GM23338 (cell line): ENCODE measurements at regions not wholly inside any gene's neighbourhood (a gene's known extent, or its start where the extent isn't known, plus 50 kb on each side); places are given as distances from the start of the nearest gene placed in this dataset.

ENCODE experiments used
- ATAC-seq: fragments of 200-7000 bp; cut with Tn5 transposase; 3 replicates; pipeline ENCODE4 v1.9.1; 2020
- DNase-seq: peaks from one replicate; pipeline ENCODE4 v3.0.0-alpha.2; 2015; ENCODE audit warnings: low spot score
- H2AFZ ChIP-seq: fragments of 200-600 bp; sonication (generic); 2 replicates; pipeline ENCODE4 v1.8.0; 2016; ENCODE audit warnings: antibody characterized with exemption, mild to moderate bottlenecking, moderate library complexity
- H3F3A ChIP-seq: fragments of 200-600 bp; sonication (generic); replicated peaks from 2 replicates; pipeline ENCODE4 v1.8.0; 2017; ENCODE audit warnings: antibody characterized with exemption, mixed run types, low read depth
- H3K27ac ChIP-seq: fragments of 200-600 bp; sonication (generic); 2 replicates; pipeline ENCODE4 v1.6.1; 2016; ENCODE audit warnings: low read depth
- H3K27me3 ChIP-seq: fragments of 200-600 bp; sonication (generic); 2 replicates; pipeline ENCODE4 v1.8.0; 2016; ENCODE audit warnings: mild to moderate bottlenecking, mixed run types, moderate library complexity; ENCODE audit not compliant: insufficient read depth
- H3K36me3 ChIP-seq: fragments of 200-600 bp; sonication (generic); 2 replicates; pipeline ENCODE4 v1.8.0; 2016; ENCODE audit warnings: mild to moderate bottlenecking; ENCODE audit not compliant: insufficient read depth
- H3K4me1 ChIP-seq: fragments of 200-600 bp; sonication (generic); 2 replicates; pipeline ENCODE4 v1.8.0; 2016; ENCODE audit warnings: mild to moderate bottlenecking, moderate library complexity; ENCODE audit not compliant: insufficient read depth
- H3K4me2 ChIP-seq: fragments of 200-600 bp; sonication (generic); 2 replicates; pipeline ENCODE4 v1.7.1; 2017; ENCODE audit warnings: mixed run types
- H3K4me3 ChIP-seq: fragments of 200-600 bp; sonication (generic); 2 replicates; pipeline ENCODE4 v1.6.1; 2016; ENCODE audit warnings: mixed run types
- H3K79me2 ChIP-seq: fragments of 200-600 bp; sonication (generic); replicated peaks from 2 replicates; pipeline ENCODE4 v1.8.0; 2017; ENCODE audit warnings: mild to moderate bottlenecking; ENCODE audit not compliant: insufficient read depth
- H3K9me2 ChIP-seq: fragments of 200-600 bp; sonication (generic); 2 replicates; pipeline ENCODE4 v1.8.0; 2017; ENCODE audit not compliant: insufficient read depth
- H4K20me1 ChIP-seq: fragments of 200-600 bp; sonication (generic); replicated peaks from 2 replicates; pipeline ENCODE4 v1.8.0; 2017; ENCODE audit warnings: mild to moderate bottlenecking; ENCODE audit not compliant: insufficient read depth
- H3K27ac Mint-ChIP-seq: 2 replicates; pipeline ENCODE4 v1.8.0; 2020; ENCODE audit warnings: inconsistent platforms, mild to moderate bottlenecking, moderate library complexity, mixed read lengths
- H3K27me3 Mint-ChIP-seq: 3 replicates; pipeline ENCODE4 v1.8.0; 2022; ENCODE audit warnings: low read depth, mild to moderate bottlenecking, moderate library complexity, mixed read lengths, inconsistent platforms; ENCODE audit not compliant: insufficient read depth, poor library complexity
- H3K36me3 Mint-ChIP-seq: 3 replicates; pipeline ENCODE4 v1.8.0; 2021; ENCODE audit warnings: low read depth, mild to moderate bottlenecking, inconsistent platforms, moderate library complexity, mixed read lengths
- H3K4me1 Mint-ChIP-seq: 3 replicates; pipeline ENCODE4 v1.8.0; 2020; ENCODE audit warnings: mild to moderate bottlenecking, inconsistent platforms, mixed read lengths
- H3K4me3 Mint-ChIP-seq: 3 replicates; pipeline ENCODE4 v1.8.0; 2021; ENCODE audit warnings: moderate library complexity, mild to moderate bottlenecking, inconsistent platforms, mixed read lengths
- H3K9me3 Mint-ChIP-seq: 3 replicates; pipeline ENCODE4 v1.8.0; 2020; ENCODE audit warnings: moderate library complexity, mild to moderate bottlenecking, inconsistent platforms, mixed read lengths
- EZH2phosphoT487 ChIP-seq: fragments of 200-600 bp; sonication (generic); IDR thresholded peaks from one replicate; pipeline ENCODE4 v1.8.1; 2018; ENCODE audit warnings: antibody characterized with exemption; ENCODE audit not compliant: unreplicated experiment
- JUNB ChIP-seq: IDR thresholded peaks from one replicate; pipeline ENCODE4 v1.6.1; 2016; ENCODE audit warnings: antibody characterized with exemption; ENCODE audit not compliant: unreplicated experiment
- NANOG ChIP-seq: IDR thresholded peaks from 2 replicates; pipeline ENCODE4 v1.6.1; 2016; ENCODE audit warnings: antibody characterized with exemption, borderline replicate concordance
- POLR2AphosphoS5 ChIP-seq: IDR thresholded peaks from 2 replicates; pipeline ENCODE4 v1.6.1; 2016; ENCODE audit warnings: antibody characterized with exemption, low read depth
- STAT1 ChIP-seq: IDR thresholded peaks from one replicate; pipeline ENCODE4 v1.6.1; 2016; ENCODE audit warnings: antibody characterized with exemption; ENCODE audit not compliant: unreplicated experiment
- ZNF114 ChIP-seq: fragments of 250-450 bp; sonication (Bioruptor Pico); IDR thresholded peaks from 2 replicates; pipeline ENCODE4 v1.5.0; 2020; ENCODE audit warnings: mild to moderate bottlenecking, moderate library complexity
- ZNF331 ChIP-seq: fragments of 250-450 bp; sonication (Bioruptor Pico); IDR thresholded peaks from 2 replicates; pipeline ENCODE4 v1.5.0; 2020; ENCODE audit warnings: low read depth, mild to moderate bottlenecking, moderate library complexity
- TF ChIP-seq, protein P1 (sequence below): IDR thresholded peaks from one replicate; pipeline ENCODE4 v1.6.1; 2018; ENCODE audit warnings: antibody characterized with exemption; ENCODE audit not compliant: unreplicated experiment
- TF ChIP-seq, protein P2 (sequence below): fragments of 250-450 bp; sonication (Bioruptor Pico); IDR thresholded peaks from 2 replicates; pipeline ENCODE4 v1.5.0; 2020; ENCODE audit warnings: mild to moderate bottlenecking, moderate library complexity

DNA sequence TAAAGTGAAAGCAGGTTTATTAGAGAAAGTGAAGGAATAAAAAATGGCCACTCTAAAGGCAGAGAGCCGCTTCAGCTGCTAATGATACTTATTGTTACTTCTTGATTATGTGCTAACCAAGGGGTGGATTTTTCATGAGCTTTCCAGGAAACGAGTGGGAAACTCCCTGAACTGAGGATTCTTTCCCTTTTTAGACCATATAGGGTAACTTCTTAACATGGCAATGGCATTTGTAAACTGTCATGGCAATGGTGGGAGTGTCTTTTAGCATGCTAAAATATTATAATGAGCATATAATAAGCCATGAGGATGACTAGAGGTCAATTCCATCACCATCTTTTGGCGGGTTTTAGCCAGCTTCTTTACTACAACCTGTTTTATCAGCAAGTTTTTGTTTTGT lies 890.0 kb downstream of the UQCRFS1 start:
- Mint-ChIP-seq H3K36me3 (no peaks in the 10 kb centered on the region), H3K27me3 (peaks cover 6% of the 10 kb centered on the region), H3K9me3 (no peaks in the 10 kb centered on the region), H3K27ac (no peak overlapping the region), H3K4me1 (peaks cover 10% of the 10 kb centered on the region; the same call in 2 of the 3 replicates), H3K4me3 (no peak overlapping the region)
- H3F3A ChIP-seq: no peaks in the 10 kb centered on the region
- no peak for TF ChIP-seq POLR2AphosphoS5
- no peak for TF ChIP-seq EZH2phosphoT487
- no peak for TF ChIP-seq ZNF331 (CRISPR knock-in tag)
- no peak for TF ChIP-seq NANOG
- TF ChIP-seq, protein P1, sequence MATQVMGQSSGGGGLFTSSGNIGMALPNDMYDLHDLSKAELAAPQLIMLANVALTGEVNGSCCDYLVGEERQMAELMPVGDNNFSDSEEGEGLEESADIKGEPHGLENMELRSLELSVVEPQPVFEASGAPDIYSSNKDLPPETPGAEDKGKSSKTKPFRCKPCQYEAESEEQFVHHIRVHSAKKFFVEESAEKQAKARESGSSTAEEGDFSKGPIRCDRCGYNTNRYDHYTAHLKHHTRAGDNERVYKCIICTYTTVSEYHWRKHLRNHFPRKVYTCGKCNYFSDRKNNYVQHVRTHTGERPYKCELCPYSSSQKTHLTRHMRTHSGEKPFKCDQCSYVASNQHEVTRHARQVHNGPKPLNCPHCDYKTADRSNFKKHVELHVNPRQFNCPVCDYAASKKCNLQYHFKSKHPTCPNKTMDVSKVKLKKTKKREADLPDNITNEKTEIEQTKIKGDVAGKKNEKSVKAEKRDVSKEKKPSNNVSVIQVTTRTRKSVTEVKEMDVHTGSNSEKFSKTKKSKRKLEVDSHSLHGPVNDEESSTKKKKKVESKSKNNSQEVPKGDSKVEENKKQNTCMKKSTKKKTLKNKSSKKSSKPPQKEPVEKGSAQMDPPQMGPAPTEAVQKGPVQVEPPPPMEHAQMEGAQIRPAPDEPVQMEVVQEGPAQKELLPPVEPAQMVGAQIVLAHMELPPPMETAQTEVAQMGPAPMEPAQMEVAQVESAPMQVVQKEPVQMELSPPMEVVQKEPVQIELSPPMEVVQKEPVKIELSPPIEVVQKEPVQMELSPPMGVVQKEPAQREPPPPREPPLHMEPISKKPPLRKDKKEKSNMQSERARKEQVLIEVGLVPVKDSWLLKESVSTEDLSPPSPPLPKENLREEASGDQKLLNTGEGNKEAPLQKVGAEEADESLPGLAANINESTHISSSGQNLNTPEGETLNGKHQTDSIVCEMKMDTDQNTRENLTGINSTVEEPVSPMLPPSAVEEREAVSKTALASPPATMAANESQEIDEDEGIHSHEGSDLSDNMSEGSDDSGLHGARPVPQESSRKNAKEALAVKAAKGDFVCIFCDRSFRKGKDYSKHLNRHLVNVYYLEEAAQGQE: no peak
- no peak for TF ChIP-seq ZNF114 (CRISPR knock-in tag)
- TF ChIP-seq, protein P2, sequence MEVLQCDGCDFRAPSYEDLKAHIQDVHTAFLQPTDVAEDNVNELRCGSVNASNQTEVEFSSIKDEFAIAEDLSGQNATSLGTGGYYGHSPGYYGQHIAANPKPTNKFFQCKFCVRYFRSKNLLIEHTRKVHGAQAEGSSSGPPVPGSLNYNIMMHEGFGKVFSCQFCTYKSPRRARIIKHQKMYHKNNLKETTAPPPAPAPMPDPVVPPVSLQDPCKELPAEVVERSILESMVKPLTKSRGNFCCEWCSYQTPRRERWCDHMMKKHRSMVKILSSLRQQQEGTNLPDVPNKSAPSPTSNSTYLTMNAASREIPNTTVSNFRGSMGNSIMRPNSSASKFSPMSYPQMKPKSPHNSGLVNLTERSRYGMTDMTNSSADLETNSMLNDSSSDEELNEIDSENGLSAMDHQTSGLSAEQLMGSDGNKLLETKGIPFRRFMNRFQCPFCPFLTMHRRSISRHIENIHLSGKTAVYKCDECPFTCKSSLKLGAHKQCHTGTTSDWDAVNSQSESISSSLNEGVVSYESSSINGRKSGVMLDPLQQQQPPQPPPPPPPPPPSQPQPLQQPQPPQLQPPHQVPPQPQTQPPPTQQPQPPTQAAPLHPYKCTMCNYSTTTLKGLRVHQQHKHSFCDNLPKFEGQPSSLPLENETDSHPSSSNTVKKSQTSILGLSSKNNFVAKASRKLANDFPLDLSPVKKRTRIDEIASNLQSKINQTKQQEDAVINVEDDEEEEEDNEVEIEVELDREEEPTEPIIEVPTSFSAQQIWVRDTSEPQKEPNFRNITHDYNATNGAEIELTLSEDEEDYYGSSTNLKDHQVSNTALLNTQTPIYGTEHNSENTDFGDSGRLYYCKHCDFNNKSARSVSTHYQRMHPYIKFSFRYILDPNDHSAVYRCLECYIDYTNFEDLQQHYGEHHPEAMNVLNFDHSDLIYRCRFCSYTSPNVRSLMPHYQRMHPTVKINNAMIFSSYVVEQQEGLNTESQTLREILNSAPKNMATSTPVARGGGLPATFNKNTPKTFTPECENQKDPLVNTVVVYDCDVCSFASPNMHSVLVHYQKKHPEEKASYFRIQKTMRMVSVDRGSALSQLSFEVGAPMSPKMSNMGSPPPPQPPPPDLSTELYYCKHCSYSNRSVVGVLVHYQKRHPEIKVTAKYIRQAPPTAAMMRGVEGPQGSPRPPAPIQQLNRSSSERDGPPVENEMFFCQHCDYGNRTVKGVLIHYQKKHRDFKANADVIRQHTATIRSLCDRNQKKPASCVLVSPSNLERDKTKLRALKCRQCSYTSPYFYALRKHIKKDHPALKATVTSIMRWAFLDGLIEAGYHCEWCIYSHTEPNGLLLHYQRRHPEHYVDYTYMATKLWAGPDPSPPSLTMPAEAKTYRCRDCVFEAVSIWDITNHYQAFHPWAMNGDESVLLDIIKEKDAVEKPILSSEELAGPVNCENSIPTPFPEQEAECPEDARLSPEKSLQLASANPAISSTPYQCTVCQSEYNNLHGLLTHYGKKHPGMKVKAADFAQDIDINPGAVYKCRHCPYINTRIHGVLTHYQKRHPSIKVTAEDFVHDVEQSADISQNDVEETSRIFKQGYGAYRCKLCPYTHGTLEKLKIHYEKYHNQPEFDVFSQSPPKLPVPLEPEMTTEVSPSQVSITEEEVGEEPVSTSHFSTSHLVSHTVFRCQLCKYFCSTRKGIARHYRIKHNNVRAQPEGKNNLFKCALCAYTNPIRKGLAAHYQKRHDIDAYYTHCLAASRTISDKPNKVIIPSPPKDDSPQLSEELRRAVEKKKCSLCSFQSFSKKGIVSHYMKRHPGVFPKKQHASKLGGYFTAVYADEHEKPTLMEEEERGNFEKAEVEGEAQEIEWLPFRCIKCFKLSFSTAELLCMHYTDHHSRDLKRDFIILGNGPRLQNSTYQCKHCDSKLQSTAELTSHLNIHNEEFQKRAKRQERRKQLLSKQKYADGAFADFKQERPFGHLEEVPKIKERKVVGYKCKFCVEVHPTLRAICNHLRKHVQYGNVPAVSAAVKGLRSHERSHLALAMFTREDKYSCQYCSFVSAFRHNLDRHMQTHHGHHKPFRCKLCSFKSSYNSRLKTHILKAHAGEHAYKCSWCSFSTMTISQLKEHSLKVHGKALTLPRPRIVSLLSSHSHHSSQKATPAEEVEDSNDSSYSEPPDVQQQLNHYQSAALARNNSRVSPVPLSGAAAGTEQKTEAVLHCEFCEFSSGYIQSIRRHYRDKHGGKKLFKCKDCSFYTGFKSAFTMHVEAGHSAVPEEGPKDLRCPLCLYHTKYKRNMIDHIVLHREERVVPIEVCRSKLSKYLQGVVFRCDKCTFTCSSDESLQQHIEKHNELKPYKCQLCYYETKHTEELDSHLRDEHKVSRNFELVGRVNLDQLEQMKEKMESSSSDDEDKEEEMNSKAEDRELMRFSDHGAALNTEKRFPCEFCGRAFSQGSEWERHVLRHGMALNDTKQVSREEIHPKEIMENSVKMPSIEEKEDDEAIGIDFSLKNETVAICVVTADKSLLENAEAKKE (CRISPR knock-in tag): no peak
- TF ChIP-seq STAT1: no peak
- TF ChIP-seq JUNB: no peak
- DNase-seq: no peak
- H3K36me3 ChIP-seq: no peaks in the 10 kb centered on the region
- no peaks in the 10 kb centered on the region for H4K20me1 ChIP-seq
- no peaks in the 10 kb centered on the region for H3K9me2 ChIP-seq
- H3K27me3 ChIP-seq: no peaks in the 10 kb centered on the region
- no peak for ATAC-seq
- H3K4me2 ChIP-seq: no peak overlapping the region
- H3K4me3 ChIP-seq: no peak overlapping the region
- no peaks in the 10 kb centered on the region for H3K79me2 ChIP-seq
- H3K27ac ChIP-seq: no peak overlapping the region
- no peaks in the 10 kb centered on the region for H3K4me1 ChIP-seq
- no peak overlapping the region for H2AFZ ChIP-seq
